GM21360 (cell line): ENCODE measurements at regions not wholly inside any gene's neighbourhood (a gene's known extent, or its start where the extent isn't known, plus 50 kb on each side); places are given as distances from the start of the nearest gene placed in this dataset.

ENCODE experiments used
- ATAC-seq: cut with Tn5 transposase; IDR thresholded peaks from one replicate; pipeline ENCODE4 v1.9.1; 2021; ENCODE audit warnings: mild to moderate bottlenecking, moderate library complexity; ENCODE audit not compliant: unreplicated experiment

- no peak for ATAC-seq
These were observed 586.3 kb downstream of the LRFN5 start for GRCh38 chr14:42192738-42193653.

- peak; percentile 85 for ATAC-seq
These were observed 584.1 kb downstream of the LRFN5 start for GRCh38 chr14:42190744-42191143.

GRCh38 chr14:42187846-42188245 is 581.2 kb downstream of the LRFN5 start:
- no peak for ATAC-seq

GRCh38 chr14:42185718-42186117 is 579.0 kb downstream of the LRFN5 start:
- no peak for ATAC-seq

- ATAC-seq = no peak
These were observed 567.7 kb downstream of the LRFN5 start for GRCh38 chr14:42174357-42174756.

- ATAC-seq = no peak
These were observed 566.5 kb downstream of the LRFN5 start for GRCh38 chr14:42173206-42173605.

- no peak for ATAC-seq
These were observed 565.6 kb downstream of the LRFN5 start for GRCh38 chr14:42172304-42172703.

- no peak for ATAC-seq
These were observed 556.5 kb downstream of the LRFN5 start for GRCh38 chr14:42163136-42163535.

GRCh38 chr14:42159138-42159537 is 552.5 kb downstream of the LRFN5 start:
- ATAC-seq = no peak

GRCh38 chr14:42149609-42150261 is 543.1 kb downstream of the LRFN5 start:
- peak; percentile 97 for ATAC-seq

- ATAC-seq = no peak
These were observed 539.1 kb downstream of the LRFN5 start for GRCh38 chr14:42145766-42146165.

- no peak for ATAC-seq
These were observed 536.4 kb downstream of the LRFN5 start for GRCh38 chr14:42143114-42143513.

GRCh38 chr14:42141328-42141727 is 534.7 kb downstream of the LRFN5 start:
- ATAC-seq = no peak

- no peak for ATAC-seq
These were observed 534.2 kb downstream of the LRFN5 start for GRCh38 chr14:42140831-42141279.

- no peak for ATAC-seq
These were observed 533.3 kb downstream of the LRFN5 start for GRCh38 chr14:42140001-42140400.

GRCh38 chr14:42138406-42138805 is 531.7 kb downstream of the LRFN5 start:
- no peak for ATAC-seq

GRCh38 chr14:42130815-42131214 is 524.1 kb downstream of the LRFN5 start:
- no peak for ATAC-seq

- no peak for ATAC-seq
These were observed 516.9 kb downstream of the LRFN5 start for GRCh38 chr14:42123526-42123925.

- ATAC-seq = no peak
These were observed 506.8 kb downstream of the LRFN5 start for GRCh38 chr14:42113358-42114069.

GRCh38 chr14:42112108-42112507 is 505.4 kb downstream of the LRFN5 start:
- ATAC-seq = no peak

GRCh38 chr14:42111355-42111754 is 504.7 kb downstream of the LRFN5 start:
- ATAC-seq = no peak
